RWPE2 (cell line): ENCODE measurements at regions not wholly inside any gene's neighbourhood (a gene's known extent, or its start where the extent isn't known, plus 50 kb on each side); places are given as distances from the start of the nearest gene placed in this dataset.

Experiments used
- ATAC-seq: fragments of 200-7000 bp; cut with Tn5 transposase; 3 replicates; pipeline ENCODE4 v1.9.1; 2021; ENCODE audit warnings: low read depth
- DNase-seq: peaks from one replicate; pipeline ENCODE4 v3.0.0-alpha.2; 2020; ENCODE audit warnings: low spot score
- H3K27ac ChIP-seq: fragments of 450-650 bp; 2 replicates; pipeline ENCODE4 v1.5.1; 2017; ENCODE audit warnings: mild to moderate bottlenecking; ENCODE audit not compliant: poor library complexity, severe bottlenecking
- H3K27me3 ChIP-seq: fragments of 250-450 bp; sonication (Bioruptor Pico); 2 replicates; pipeline ENCODE4 v1.5.1; 2021; ENCODE audit warnings: mild to moderate bottlenecking, moderate library complexity; ENCODE audit not compliant: insufficient read depth, poor library complexity, severe bottlenecking
- H3K36me3 ChIP-seq: fragments of 250-450 bp; sonication (Bioruptor Pico); 2 replicates; pipeline ENCODE4 v1.5.1; 2020; ENCODE audit warnings: low read depth, mild to moderate bottlenecking, moderate library complexity
- H3K4me1 ChIP-seq: fragments of 250-450 bp; sonication (Bioruptor Pico); 2 replicates; pipeline ENCODE4 v1.5.1; 2021; ENCODE audit warnings: mild to moderate bottlenecking, moderate library complexity; ENCODE audit not compliant: insufficient read depth, poor library complexity, severe bottlenecking
- H3K4me3 ChIP-seq: fragments of 250-450 bp; sonication (Bioruptor Pico); 2 replicates; pipeline ENCODE4 v1.5.1; 2021; ENCODE audit warnings: mild to moderate bottlenecking, moderate library complexity; ENCODE audit not compliant: severe bottlenecking
- H3K9me3 ChIP-seq: fragments of 250-450 bp; sonication (Bioruptor Pico); 2 replicates; pipeline ENCODE4 v1.5.1; 2021; ENCODE audit warnings: mild to moderate bottlenecking, moderate library complexity; ENCODE audit not compliant: severe bottlenecking
- TF ChIP-seq, protein P1 (sequence below): fragments of 450-650 bp; IDR thresholded peaks from one replicate; pipeline ENCODE4 v1.5.1; 2017; ENCODE audit warnings: mild to moderate bottlenecking, moderate library complexity; ENCODE audit not compliant: poor library complexity, severe bottlenecking

DNA sequence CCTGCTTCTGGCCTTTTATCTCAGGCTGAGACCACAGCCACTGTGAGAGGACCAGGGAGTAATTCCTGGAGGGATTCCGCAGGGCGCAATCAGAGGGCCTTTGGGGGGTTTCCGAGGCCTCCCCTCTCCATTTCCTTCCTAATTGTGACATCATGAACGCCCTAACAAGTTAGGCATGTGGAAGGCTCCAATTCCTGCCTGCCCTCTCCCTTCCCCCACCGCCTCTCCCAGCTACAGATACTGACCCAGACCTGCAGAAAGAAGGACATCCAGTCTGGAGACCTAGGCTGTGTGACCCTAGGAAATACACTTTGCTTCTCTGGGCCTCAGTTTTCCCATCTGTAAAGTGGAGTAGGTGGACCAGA lies 637.9 kb downstream of the MED13L start:
- no peaks in the 10 kb centered on the region for H3K9me3 ChIP-seq
- no peaks in the 10 kb centered on the region for H3K27me3 ChIP-seq
- DNase-seq (no peak), ATAC-seq (no peak)
- H3K4me1 ChIP-seq, result no peaks in the 10 kb centered on the region
- no peaks in the 10 kb centered on the region for H3K36me3 ChIP-seq
- H3K4me3 ChIP-seq, result no peak overlapping the region
- no peak overlapping the region for H3K27ac ChIP-seq
- TF ChIP-seq, protein P1, sequence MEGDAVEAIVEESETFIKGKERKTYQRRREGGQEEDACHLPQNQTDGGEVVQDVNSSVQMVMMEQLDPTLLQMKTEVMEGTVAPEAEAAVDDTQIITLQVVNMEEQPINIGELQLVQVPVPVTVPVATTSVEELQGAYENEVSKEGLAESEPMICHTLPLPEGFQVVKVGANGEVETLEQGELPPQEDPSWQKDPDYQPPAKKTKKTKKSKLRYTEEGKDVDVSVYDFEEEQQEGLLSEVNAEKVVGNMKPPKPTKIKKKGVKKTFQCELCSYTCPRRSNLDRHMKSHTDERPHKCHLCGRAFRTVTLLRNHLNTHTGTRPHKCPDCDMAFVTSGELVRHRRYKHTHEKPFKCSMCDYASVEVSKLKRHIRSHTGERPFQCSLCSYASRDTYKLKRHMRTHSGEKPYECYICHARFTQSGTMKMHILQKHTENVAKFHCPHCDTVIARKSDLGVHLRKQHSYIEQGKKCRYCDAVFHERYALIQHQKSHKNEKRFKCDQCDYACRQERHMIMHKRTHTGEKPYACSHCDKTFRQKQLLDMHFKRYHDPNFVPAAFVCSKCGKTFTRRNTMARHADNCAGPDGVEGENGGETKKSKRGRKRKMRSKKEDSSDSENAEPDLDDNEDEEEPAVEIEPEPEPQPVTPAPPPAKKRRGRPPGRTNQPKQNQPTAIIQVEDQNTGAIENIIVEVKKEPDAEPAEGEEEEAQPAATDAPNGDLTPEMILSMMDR, result no peak

DNA sequence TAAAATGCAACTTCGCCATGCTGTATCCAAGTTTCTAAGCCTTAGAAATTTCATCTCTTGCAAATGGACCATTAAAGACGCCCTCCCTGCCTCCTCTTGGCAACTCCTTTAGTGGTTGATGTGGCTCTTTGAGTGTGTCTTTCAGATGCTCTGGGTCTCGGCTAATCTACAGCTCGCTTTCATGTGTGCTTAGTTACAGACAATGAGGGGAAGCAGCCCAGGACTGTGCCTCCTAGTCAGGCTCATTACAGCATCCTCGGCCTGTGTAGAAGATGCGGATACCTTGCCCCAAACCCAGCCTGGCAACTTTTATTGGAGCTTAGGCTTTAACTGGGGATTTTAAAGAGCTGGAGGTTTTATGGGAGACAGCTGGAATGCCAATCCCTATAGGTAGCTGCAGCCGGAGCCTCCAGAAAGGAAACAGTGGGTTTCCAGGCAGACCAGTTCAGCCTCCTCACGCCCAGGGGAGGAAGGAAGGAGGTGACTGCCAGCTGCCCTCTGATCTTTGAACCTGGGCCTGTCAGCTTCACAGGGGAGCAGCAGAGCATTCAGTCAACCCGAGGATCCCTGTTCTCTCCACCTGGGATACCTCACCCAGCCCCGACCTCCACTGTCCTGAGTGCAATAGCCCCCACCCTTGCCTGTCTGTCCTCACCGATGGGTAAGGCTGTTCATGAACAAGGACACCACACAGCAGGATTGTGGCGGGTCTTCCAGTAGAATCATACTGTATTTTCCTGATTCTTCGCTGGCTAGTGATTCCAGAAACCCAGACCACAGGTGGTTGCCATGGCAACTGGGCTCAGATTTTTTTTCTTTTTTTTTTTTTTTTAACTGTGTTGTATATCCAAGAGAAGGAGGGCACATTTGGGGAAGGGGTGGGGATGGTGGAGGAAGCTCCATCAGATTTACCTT lies 638.5 kb downstream of the MED13L start:
- no peaks in the 10 kb centered on the region for H3K4me1 ChIP-seq
- no peaks in the 10 kb centered on the region for H3K27me3 ChIP-seq
- TF ChIP-seq, protein P1, result no peak
- H3K27ac ChIP-seq, result no peak overlapping the region
- H3K36me3 ChIP-seq, result no peaks in the 10 kb centered on the region
- no peak for ATAC-seq
- no peak for DNase-seq
- no peak overlapping the region for H3K4me3 ChIP-seq
- H3K9me3 ChIP-seq, result no peaks in the 10 kb centered on the region

DNA sequence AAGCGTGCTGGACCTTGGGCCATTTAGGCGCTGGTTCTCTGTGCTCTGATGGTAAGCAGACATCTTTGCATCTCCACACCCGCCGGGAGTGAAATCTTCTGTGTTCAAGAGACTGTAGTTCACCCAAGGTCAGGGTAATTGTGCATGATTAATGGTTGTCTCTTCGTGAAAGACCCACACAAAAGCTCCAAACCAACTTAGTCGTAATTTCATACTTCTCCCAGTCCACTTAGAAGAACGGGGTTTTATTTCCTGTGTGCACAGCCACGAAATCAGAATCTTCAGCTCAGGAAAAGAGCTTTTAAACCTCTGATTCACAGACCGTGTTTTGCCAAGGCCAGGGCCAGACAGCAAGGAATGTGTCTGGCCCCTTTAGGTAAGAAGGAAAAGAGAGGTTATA lies 640.9 kb downstream of the MED13L start:
- no peaks in the 10 kb centered on the region for H3K4me1 ChIP-seq
- H3K9me3 ChIP-seq, result no peaks in the 10 kb centered on the region
- ATAC-seq, result no peak
- H3K4me3 ChIP-seq, result no peak overlapping the region
- H3K27me3 ChIP-seq, result no peaks in the 10 kb centered on the region
- TF ChIP-seq, protein P1, result no peak
- H3K27ac ChIP-seq, result no peak overlapping the region
- no peak for DNase-seq
- H3K36me3 ChIP-seq, result no peaks in the 10 kb centered on the region

DNA sequence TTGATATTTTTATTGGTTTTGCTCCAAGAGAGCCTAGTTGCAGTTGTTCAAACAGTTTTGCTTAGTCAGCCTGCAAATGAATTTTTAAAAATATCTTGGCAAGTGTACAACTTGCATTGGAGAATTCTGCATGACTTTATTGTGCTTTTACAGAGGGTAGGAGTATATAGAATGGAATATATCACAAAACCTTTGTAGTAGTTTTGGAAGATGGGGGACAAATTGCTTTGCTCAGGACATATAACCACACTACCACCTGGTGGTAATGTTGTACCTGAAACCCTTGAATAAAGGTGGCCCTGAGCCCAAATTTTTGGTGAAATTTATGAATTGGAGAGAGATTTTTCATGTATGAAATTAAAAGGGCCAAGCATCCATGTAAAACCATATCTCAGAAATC lies 645.2 kb downstream of the MED13L start:
- Histone ChIP-seq H3K9me3 (no peaks in the 10 kb centered on the region), H3K4me1 (no peaks in the 10 kb centered on the region), H3K27me3 (no peaks in the 10 kb centered on the region), H3K27ac (no peak overlapping the region), H3K4me3 (no peak overlapping the region), H3K36me3 (no peaks in the 10 kb centered on the region)
- no peak for ATAC-seq
- DNase-seq, result no peak
- TF ChIP-seq, protein P1, result peak; percentile 64

DNA sequence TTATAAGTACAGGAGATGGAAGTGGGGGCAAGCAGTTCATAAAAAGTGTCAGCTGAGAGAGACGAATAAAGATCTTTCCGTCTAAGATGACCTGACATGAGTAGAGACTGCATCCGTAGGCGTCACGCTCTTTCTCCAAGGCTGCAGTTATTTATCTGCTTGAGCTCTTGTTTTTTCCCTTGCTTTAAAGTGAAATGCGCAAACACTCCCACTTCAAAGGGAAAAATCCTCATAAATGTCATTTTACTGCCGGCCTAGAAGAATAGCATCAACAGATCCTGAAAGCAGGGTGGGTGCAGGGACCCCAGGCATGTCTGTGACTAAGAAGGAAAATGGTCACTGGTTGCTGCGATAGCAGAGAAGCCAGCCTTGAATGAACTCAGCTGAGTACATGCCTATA lies 647.4 kb downstream of the MED13L start:
- ATAC-seq (no peak), DNase-seq (no peak)
- TF ChIP-seq, protein P1, result no peak
- H3K9me3 ChIP-seq, result no peaks in the 10 kb centered on the region
- H3K27ac ChIP-seq, result no peak overlapping the region
- H3K4me3 ChIP-seq, result no peak overlapping the region
- H3K36me3 ChIP-seq, result no peaks in the 10 kb centered on the region
- no peaks in the 10 kb centered on the region for H3K4me1 ChIP-seq
- H3K27me3 ChIP-seq, result no peaks in the 10 kb centered on the region
